HFFc6 (cell line): ENCODE measurements at regions not wholly inside any gene's neighbourhood (a gene's known extent, or its start where the extent isn't known, plus 50 kb on each side); places are given as distances from the start of the nearest gene placed in this dataset.
"Not testable (repeated sequence)": the region's sequence is repeated elsewhere in the genome, so short reads cannot be mapped to it uniquely, and the experiment has no call there.

Source experiments
- DNase-seq: peaks from one replicate; pipeline ENCODE4 v3.0.0-alpha.2; 2018
- H3K27ac Mint-ChIP-seq: 2 replicates; pipeline ENCODE4 v1.8.0; 2020; ENCODE audit warnings: mild to moderate bottlenecking, mixed read lengths
- H3K27me3 Mint-ChIP-seq: 2 replicates; pipeline ENCODE4 v1.8.0; 2021; ENCODE audit warnings: mild to moderate bottlenecking, moderate library complexity, mixed read lengths; ENCODE audit not compliant: insufficient read depth
- H3K36me3 Mint-ChIP-seq: 2 replicates; pipeline ENCODE4 v1.8.0; 2021; ENCODE audit warnings: low read depth, mixed read lengths
- H3K4me1 Mint-ChIP-seq: 2 replicates; pipeline ENCODE4 v1.8.0; 2020; ENCODE audit warnings: low read depth, mixed read lengths
- H3K4me3 Mint-ChIP-seq: 2 replicates; pipeline ENCODE4 v1.8.0; 2020; ENCODE audit warnings: mild to moderate bottlenecking, moderate library complexity, mixed read lengths
- H3K9me3 Mint-ChIP-seq: 2 replicates; pipeline ENCODE4 v1.8.0; 2020; ENCODE audit warnings: mild to moderate bottlenecking, mixed read lengths
- TF ChIP-seq, protein P1 (sequence below): fragments of 200-600 bp; sonication (generic); IDR thresholded peaks from 2 replicates; pipeline ENCODE4 v1.5.0; 2021; ENCODE audit warnings: antibody characterized with exemption, mild to moderate bottlenecking

GRCh38 chr1:232162001-232162400, 467.9 kb downstream of the SIPA1L2 start:
- Mint-ChIP-seq H3K4me3 (no peak overlapping the region), H3K9me3 (peaks cover 35% of the 10 kb centered on the region), H3K4me1 (no peaks in the 10 kb centered on the region), H3K36me3 (no peaks in the 10 kb centered on the region), H3K27ac (no peak overlapping the region), H3K27me3 (no peaks in the 10 kb centered on the region; the same call in 1 of the 2 replicates)
- DNase-seq: no peak
- TF ChIP-seq, protein P1, sequence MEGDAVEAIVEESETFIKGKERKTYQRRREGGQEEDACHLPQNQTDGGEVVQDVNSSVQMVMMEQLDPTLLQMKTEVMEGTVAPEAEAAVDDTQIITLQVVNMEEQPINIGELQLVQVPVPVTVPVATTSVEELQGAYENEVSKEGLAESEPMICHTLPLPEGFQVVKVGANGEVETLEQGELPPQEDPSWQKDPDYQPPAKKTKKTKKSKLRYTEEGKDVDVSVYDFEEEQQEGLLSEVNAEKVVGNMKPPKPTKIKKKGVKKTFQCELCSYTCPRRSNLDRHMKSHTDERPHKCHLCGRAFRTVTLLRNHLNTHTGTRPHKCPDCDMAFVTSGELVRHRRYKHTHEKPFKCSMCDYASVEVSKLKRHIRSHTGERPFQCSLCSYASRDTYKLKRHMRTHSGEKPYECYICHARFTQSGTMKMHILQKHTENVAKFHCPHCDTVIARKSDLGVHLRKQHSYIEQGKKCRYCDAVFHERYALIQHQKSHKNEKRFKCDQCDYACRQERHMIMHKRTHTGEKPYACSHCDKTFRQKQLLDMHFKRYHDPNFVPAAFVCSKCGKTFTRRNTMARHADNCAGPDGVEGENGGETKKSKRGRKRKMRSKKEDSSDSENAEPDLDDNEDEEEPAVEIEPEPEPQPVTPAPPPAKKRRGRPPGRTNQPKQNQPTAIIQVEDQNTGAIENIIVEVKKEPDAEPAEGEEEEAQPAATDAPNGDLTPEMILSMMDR: no peak

- H3K27ac Mint-ChIP-seq, H3K4me1 Mint-ChIP-seq, DNase-seq, H3K27me3 Mint-ChIP-seq, H3K36me3 Mint-ChIP-seq, H3K4me3 Mint-ChIP-seq: not testable (repeated sequence)
- H3K9me3 Mint-ChIP-seq: peaks cover 31% of the 10 kb centered on the region
Measured at GRCh38 chr1:232158558-232158957, 471.4 kb downstream of the SIPA1L2 start.

DNA sequence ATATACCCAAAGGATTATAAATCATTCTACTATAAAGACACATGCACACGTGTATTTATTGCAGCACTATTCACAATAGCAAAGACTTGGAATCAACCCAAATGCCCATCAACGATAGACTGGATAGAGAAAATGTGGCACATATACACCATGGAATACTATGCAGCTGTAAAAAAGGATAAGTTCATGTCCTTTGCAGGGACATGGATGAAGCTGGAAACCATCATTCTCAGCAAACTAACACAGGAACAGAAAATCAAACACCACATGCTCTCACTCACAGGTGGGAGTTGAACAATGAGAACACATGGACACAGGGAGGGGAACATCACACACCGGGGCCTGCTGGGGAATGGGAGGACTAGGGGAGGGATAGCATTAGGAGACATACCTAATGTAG, 473.9 kb downstream of the SIPA1L2 start:
- not testable (repeated sequence) for H3K27me3 Mint-ChIP-seq, DNase-seq, H3K36me3 Mint-ChIP-seq, H3K4me3 Mint-ChIP-seq, H3K27ac Mint-ChIP-seq, H3K4me1 Mint-ChIP-seq
- H3K9me3 Mint-ChIP-seq: peaks cover 22% of the 10 kb centered on the region

DNA sequence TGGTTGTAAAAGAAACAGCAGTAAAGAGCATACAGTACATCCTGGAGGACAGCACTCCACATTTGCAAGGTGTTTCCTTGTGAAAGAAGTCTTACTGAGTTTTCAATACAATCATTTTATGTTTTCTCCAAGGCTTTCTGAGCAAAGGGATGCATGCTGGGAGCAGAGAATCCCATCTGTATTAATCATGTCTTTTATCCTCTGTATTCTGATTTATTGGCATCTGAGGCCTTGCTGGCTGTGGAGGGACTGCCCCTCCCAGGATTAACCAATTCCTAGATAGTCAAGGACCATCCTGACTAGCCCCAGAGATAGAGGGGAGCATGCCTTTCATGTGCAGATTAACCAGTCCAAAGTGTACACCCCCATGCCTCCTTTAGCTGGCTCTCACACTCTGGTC, 476.3 kb downstream of the SIPA1L2 start:
- Mint-ChIP-seq H3K9me3 (peaks cover 18% of the 10 kb centered on the region), H3K27ac (no peak overlapping the region), H3K27me3 (no peaks in the 10 kb centered on the region; the same call in 1 of the 2 replicates)

DNA sequence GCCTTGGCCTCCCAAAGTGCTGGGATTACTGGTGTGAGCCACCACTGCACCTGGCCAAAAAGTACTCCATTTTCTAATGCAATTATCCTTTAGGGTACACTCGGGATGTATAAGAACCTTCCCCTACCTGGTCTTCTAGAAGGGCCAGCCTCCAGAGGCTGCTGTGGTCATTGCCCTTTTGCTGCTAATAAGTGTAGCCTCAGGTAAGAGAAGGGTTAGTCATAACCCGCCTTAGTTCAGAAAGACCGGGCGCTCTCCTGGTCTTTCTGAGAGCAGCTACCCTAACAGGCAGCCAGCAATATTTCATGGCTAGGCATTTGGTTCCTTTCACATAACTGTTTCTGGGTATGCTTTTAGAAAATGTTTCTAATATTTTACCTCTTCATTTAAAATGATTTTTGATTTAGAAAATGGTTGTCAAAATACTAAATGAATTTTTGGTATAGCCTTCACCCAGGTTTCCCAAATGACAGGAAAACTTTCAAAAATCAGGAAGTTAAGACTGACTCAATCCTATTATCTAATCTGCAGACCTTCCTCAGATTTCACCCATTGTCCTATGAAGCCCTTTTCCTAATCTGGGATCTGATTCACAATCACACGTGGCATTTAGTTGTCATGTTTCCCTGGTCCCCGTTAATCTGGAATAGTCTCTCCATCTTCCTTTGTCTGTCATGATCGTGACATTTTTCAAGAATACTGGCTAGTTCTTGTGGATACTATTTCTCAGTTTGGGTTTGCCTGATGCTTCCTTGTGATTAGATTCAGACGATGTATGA, 479.0 kb downstream of the SIPA1L2 start:
- TF ChIP-seq, protein P1: no peak
- H3K9me3 Mint-ChIP-seq: peaks cover 4% of the 10 kb centered on the region; the same call in 1 of the 2 replicates
- no peak overlapping the region for H3K4me3 Mint-ChIP-seq
- no peaks in the 10 kb centered on the region for H3K27me3 Mint-ChIP-seq
- no peaks in the 10 kb centered on the region for H3K36me3 Mint-ChIP-seq
- no peak for DNase-seq
- H3K4me1 Mint-ChIP-seq: peaks cover 8% of the 10 kb centered on the region; the same call in 1 of the 2 replicates
- H3K27ac Mint-ChIP-seq: no peak overlapping the region

More for the DNA sequence above, 476.3 kb downstream of the SIPA1L2 start:
- Mint-ChIP-seq H3K4me3 (no peak overlapping the region), H3K36me3 (no peaks in the 10 kb centered on the region), H3K4me1 (peaks cover 8% of the 10 kb centered on the region; the same call in 1 of the 2 replicates)
- TF ChIP-seq, protein P1: no peak
- DNase-seq: no peak

DNA sequence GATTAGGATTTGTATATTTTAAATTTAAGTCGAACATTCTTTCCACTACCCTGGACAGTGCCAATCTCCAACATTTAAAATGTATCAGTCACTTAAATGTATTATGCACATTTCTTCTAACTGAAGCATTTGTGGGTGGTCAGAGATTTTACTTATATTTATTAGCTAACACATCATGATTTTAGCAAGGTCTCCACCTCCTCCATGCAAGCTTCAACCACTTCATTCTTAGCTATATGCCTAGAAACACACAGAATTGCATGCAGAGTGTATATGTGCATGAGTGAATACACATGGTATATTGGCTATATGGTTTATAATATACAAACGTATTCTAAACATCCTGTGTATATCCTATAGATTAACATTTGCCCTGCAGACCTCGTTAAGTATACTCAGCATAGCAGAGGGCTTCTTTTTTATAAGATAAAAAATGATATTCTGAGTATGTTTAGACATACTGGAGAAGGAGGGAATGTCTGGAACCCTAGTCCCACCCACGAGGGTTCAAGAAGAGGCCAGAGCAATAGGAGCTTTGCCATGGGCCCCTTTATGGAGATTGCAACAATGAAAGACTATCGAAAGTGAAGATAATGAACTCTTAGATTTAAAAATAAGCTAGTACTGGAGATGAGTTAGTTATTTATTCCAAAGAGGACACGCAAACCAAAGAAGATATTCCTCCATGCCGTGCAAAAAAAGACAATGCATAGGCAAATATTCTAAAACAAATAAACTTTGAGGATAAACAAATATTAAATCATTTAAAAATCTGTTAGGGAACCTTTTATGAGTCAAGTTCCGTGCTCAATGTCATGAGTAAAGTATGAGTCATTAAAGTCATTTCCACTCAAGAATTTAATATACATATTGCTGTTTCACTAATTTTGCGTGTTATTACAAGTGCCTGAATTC, 480.4 kb downstream of the SIPA1L2 start:
- no peaks in the 10 kb centered on the region for H3K36me3 Mint-ChIP-seq
- peaks cover 8% of the 10 kb centered on the region; the same call in 1 of the 2 replicates for H3K4me1 Mint-ChIP-seq
- no peak overlapping the region for H3K27ac Mint-ChIP-seq
- H3K9me3 Mint-ChIP-seq: peaks cover 6% of the 10 kb centered on the region; the same call in 1 of the 2 replicates
- no peaks in the 10 kb centered on the region for H3K27me3 Mint-ChIP-seq
- TF ChIP-seq, protein P1: no peak
- peak; percentile 24 for DNase-seq
- H3K4me3 Mint-ChIP-seq: 0 out of 2 replicates have a peak overlapping the region, but pooled peaks have one; percentile 11
